Keratinocyte (primary cell): ENCODE measurements at regions not wholly inside any gene's neighbourhood (a gene's known extent, or its start where the extent isn't known, plus 50 kb on each side); places are given as distances from the start of the nearest gene placed in this dataset.

Experiments used
- DNase-seq: peaks from one replicate; pipeline ENCODE4 v3.0.0-alpha.2; 2011; ENCODE audit warnings: low read depth, missing footprints, low spot score
- FAIRE-seq: peaks from 2 replicates; lab custom pipeline; 2011; peaks lifted over from hg19 to GRCh38; lab: Jason Lieb, UNC
- H2AFZ ChIP-seq: 2 replicates; pipeline ENCODE4 v1.6.0; 2012; ENCODE audit warnings: low read length, control low read depth, inconsistent platforms; ENCODE audit not compliant: control insufficient read depth
- H3K27ac ChIP-seq: 2 replicates; pipeline ENCODE4 v1.5.1; 2011; ENCODE audit warnings: low read length; ENCODE audit not compliant: control insufficient read depth, insufficient read depth
- H3K27me3 ChIP-seq: 3 replicates; pipeline ENCODE4 v1.6.0; 2011; ENCODE audit warnings: low read length; ENCODE audit not compliant: control insufficient read depth, insufficient read depth; ENCODE audit errors: extremely low read depth
- H3K36me3 ChIP-seq, 2 experiments: 2 replicates in 1 of 2; 3 replicates in 1 of 2; pipeline ENCODE4 v1.5.1; 2011; ENCODE audit warnings: low read length in 2 of 2, mild to moderate bottlenecking in 1 of 2; ENCODE audit not compliant: control insufficient read depth in 2 of 2, insufficient read depth in 2 of 2; ENCODE audit errors: extremely low read depth in 1 of 2
- H3K4me1 ChIP-seq: 3 replicates; pipeline ENCODE4 v1.5.1; 2011; ENCODE audit warnings: low read length; ENCODE audit not compliant: control insufficient read depth, insufficient read depth; ENCODE audit errors: extremely low read depth
- H3K4me2 ChIP-seq: 3 replicates; pipeline ENCODE4 v1.6.0; 2011; ENCODE audit warnings: low read depth, low read length; ENCODE audit not compliant: control insufficient read depth, insufficient read depth; ENCODE audit errors: extremely low read depth
- H3K4me3 ChIP-seq, 3 experiments: fragments of 200-600 bp in 1 of 3; sonication (generic) in 1 of 3; 2 replicates in 2 of 3; 3 replicates in 1 of 3; pipeline ENCODE4 v1.5.1; 2011 to 2016; ENCODE audit warnings: low read length in 3 of 3, mild to moderate bottlenecking in 3 of 3, control low read depth in 2 of 3, inconsistent platforms in 1 of 3, low read depth in 1 of 3, mixed read lengths in 1 of 3, mixed run types in 1 of 3, moderate library complexity in 1 of 3; ENCODE audit not compliant: control insufficient read depth in 2 of 3, insufficient read depth in 2 of 3; ENCODE audit errors: extremely low read depth in 1 of 3
- H3K79me2 ChIP-seq: 2 replicates; pipeline ENCODE4 v1.6.0; 2012; ENCODE audit warnings: low read length; ENCODE audit not compliant: control insufficient read depth, insufficient read depth
- H3K9ac ChIP-seq: 3 replicates; pipeline ENCODE4 v1.6.0; 2011; ENCODE audit warnings: low read length; ENCODE audit not compliant: control insufficient read depth, insufficient read depth; ENCODE audit errors: extremely low read depth
- H3K9me1 ChIP-seq: 3 replicates; pipeline ENCODE4 v1.6.0; 2011; ENCODE audit warnings: low read length; ENCODE audit not compliant: control insufficient read depth, insufficient read depth; ENCODE audit errors: extremely low read depth
- H3K9me3 ChIP-seq: 2 replicates; pipeline ENCODE4 v1.5.1; 2012; ENCODE audit warnings: low read depth, low read length; ENCODE audit not compliant: control insufficient read depth
- H4K20me1 ChIP-seq: 3 replicates; pipeline ENCODE4 v1.6.0; 2011; ENCODE audit warnings: low read length; ENCODE audit not compliant: control insufficient read depth, insufficient read depth; ENCODE audit errors: extremely low read depth
- CTCF ChIP-seq, 3 experiments: IDR thresholded peaks in 1 of 3; conservative IDR thresholded peaks in 1 of 3; optimal IDR thresholded peaks in 1 of 3; 2 replicates in 2 of 3; 3 replicates in 1 of 3; pipeline versions ENCODE3 to v1.5.1; 2011; ENCODE audit warnings: low read length in 3 of 3, mild to moderate bottlenecking in 3 of 3, moderate library complexity in 2 of 3, control low read depth in 1 of 3, inconsistent platforms in 1 of 3; ENCODE audit not compliant: insufficient read depth in 2 of 3; ENCODE audit errors: extremely low read depth in 1 of 3
- EZH2 ChIP-seq: IDR thresholded peaks from one replicate; pipeline ENCODE4 v1.6.1; 2012; ENCODE audit warnings: inconsistent platforms, mild to moderate bottlenecking, low read length, moderate library complexity
- dilution Hi-C: fragments of 300-500 bp; cut with MboI; formaldehyde crosslinking; loops from one replicate; pipeline ENCODE4 v1.7.0; 2020; ENCODE audit warnings: low sequenced_read_pairs; ENCODE audit not compliant: extremely low pct_ligation_motif_present

GRCh38 chr3:191008074-191008473 is 145.6 kb upstream of the GMNC start:
- dilution Hi-C loops = no loop called here
- Histone ChIP-seq H3K79me2 (no peaks in the 10 kb centered on the region), H3K4me2 (no peak overlapping the region), H3K4me3 (no peak overlapping the region), H3K36me3 (no peaks in the 10 kb centered on the region), H3K4me1 (no peaks in the 10 kb centered on the region), H3K9ac (no peak overlapping the region), H3K27ac (no peak overlapping the region), H4K20me1 (no peaks in the 10 kb centered on the region), H3K27me3 (no peaks in the 10 kb centered on the region), H3K9me1 (no peaks in the 10 kb centered on the region), H3K9me3 (no peaks in the 10 kb centered on the region), H2AFZ (no peak overlapping the region)
- FAIRE-seq (no peak), DNase-seq (no peak)
- TF ChIP-seq CTCF (optimal IDR thresholded peaks at IDR 0.05 in 1 of 3, IDR thresholded peaks at IDR 0.05 in 1 of 3, conservative IDR thresholded peaks at IDR 0.05 in 1 of 3; ENCODE audit: extremely low read depth in 1 of 3, insufficient read depth in 2 of 3, low read length in 3 of 3) (no peak), EZH2 (no peak)

- Histone ChIP-seq H3K4me2 (no peak overlapping the region), H3K4me3 (no peak overlapping the region), H3K9me1 (no peaks in the 10 kb centered on the region), H2AFZ (no peak overlapping the region), H3K4me1 (no peaks in the 10 kb centered on the region), H3K79me2 (no peaks in the 10 kb centered on the region), H3K27ac (no peak overlapping the region), H3K9me3 (no peaks in the 10 kb centered on the region), H4K20me1 (no peaks in the 10 kb centered on the region), H3K36me3 (no peaks in the 10 kb centered on the region), H3K27me3 (no peaks in the 10 kb centered on the region), H3K9ac (no peak overlapping the region)
- DNase-seq (no peak), FAIRE-seq (no peak)
- no peak for TF ChIP-seq EZH2
- no peak for TF ChIP-seq CTCF (optimal IDR thresholded peaks at IDR 0.05 in 1 of 3, IDR thresholded peaks at IDR 0.05 in 1 of 3, conservative IDR thresholded peaks at IDR 0.05 in 1 of 3; ENCODE audit: extremely low read depth in 1 of 3, insufficient read depth in 2 of 3, low read length in 3 of 3)
- dilution Hi-C loops = no loop called here
Measured at GRCh38 chr3:191005790-191006189, 143.3 kb upstream of the GMNC start.
